ENCODE measurements at regions not wholly inside any gene's neighbourhood (a gene's known extent, or its start where the extent isn't known, plus 50 kb on each side); places are given as distances from the start of the nearest gene placed in this dataset.

GRCh38 chr21:31521515-31521914 is 138.0 kb upstream of the SOD1 start:
- H2AFZ ChIP-seq (ENCODE audit: low read depth, low read length), result no peak overlapping the region
- H3K27ac ChIP-seq (ENCODE audit: low read length), result no peak overlapping the region
- TF ChIP-seq RAD21 (conservative IDR thresholded peaks at IDR 0.05) (no peak), POLR2AphosphoS5 (IDR thresholded peaks at IDR 0.05) (no peak), SMC3 (conservative IDR thresholded peaks at IDR 0.05; ENCODE audit: poor library complexity) (no peak), TAF1 (IDR thresholded peaks at IDR 0.05; ENCODE audit: low read depth) (no peak), EZH2 (IDR thresholded peaks at IDR 0.05; ENCODE audit: borderline replicate concordance, insufficient read depth, low read length, poor library complexity, severe bottlenecking) (no peak), EP300 (conservative IDR thresholded peaks at IDR 0.05; ENCODE audit: poor library complexity, severe bottlenecking) (no peak), CTCF (IDR thresholded peaks at IDR 0.05; ENCODE audit: poor library complexity, severe bottlenecking) (no peak), MXI1 (conservative IDR thresholded peaks at IDR 0.05; ENCODE audit: poor library complexity, severe bottlenecking) (no peak)
- TF ChIP-seq, protein P1, sequence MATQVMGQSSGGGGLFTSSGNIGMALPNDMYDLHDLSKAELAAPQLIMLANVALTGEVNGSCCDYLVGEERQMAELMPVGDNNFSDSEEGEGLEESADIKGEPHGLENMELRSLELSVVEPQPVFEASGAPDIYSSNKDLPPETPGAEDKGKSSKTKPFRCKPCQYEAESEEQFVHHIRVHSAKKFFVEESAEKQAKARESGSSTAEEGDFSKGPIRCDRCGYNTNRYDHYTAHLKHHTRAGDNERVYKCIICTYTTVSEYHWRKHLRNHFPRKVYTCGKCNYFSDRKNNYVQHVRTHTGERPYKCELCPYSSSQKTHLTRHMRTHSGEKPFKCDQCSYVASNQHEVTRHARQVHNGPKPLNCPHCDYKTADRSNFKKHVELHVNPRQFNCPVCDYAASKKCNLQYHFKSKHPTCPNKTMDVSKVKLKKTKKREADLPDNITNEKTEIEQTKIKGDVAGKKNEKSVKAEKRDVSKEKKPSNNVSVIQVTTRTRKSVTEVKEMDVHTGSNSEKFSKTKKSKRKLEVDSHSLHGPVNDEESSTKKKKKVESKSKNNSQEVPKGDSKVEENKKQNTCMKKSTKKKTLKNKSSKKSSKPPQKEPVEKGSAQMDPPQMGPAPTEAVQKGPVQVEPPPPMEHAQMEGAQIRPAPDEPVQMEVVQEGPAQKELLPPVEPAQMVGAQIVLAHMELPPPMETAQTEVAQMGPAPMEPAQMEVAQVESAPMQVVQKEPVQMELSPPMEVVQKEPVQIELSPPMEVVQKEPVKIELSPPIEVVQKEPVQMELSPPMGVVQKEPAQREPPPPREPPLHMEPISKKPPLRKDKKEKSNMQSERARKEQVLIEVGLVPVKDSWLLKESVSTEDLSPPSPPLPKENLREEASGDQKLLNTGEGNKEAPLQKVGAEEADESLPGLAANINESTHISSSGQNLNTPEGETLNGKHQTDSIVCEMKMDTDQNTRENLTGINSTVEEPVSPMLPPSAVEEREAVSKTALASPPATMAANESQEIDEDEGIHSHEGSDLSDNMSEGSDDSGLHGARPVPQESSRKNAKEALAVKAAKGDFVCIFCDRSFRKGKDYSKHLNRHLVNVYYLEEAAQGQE (IDR thresholded peaks at IDR 0.05; ENCODE audit: borderline replicate concordance), result no peak
- no peaks in the 10 kb centered on the region for H3K9me3 ChIP-seq (ENCODE audit: low read length)
- H3K79me2 ChIP-seq (replicated peaks; ENCODE audit: insufficient read depth, low read length), result peaks cover 2% of the 10 kb centered on the region
- H3K27me3 ChIP-seq (ENCODE audit: insufficient read depth, low read depth, low read length), result no peaks in the 10 kb centered on the region
- no peak overlapping the region for H3K4me3 ChIP-seq (ENCODE audit: low read length)
- no peaks in the 10 kb centered on the region for H3K9me2 ChIP-seq (ENCODE audit: insufficient read depth, low read length)
- no peaks in the 10 kb centered on the region for H3K36me3 ChIP-seq (ENCODE audit: insufficient read depth, low read length)
- H4K20me1 ChIP-seq (ENCODE audit: insufficient read depth), result no peaks in the 10 kb centered on the region
- H3F3A ChIP-seq (ENCODE audit: insufficient read depth, low read length, poor library complexity, severe bottlenecking), result no peaks in the 10 kb centered on the region
- H3K9ac ChIP-seq (ENCODE audit: low read length), result no peak overlapping the region
- no peak overlapping the region for H3K4me2 ChIP-seq (ENCODE audit: low read length)

GRCh38 chr21:31520561-31521098 is 138.9 kb upstream of the SOD1 start:
- H3K79me2 ChIP-seq (replicated peaks; ENCODE audit: insufficient read depth, low read length), result peaks cover 2% of the 10 kb centered on the region
- H3K9me2 ChIP-seq (ENCODE audit: insufficient read depth, low read length), result no peaks in the 10 kb centered on the region
- no peak overlapping the region for H2AFZ ChIP-seq (ENCODE audit: low read depth, low read length)
- H4K20me1 ChIP-seq (ENCODE audit: insufficient read depth), result no peaks in the 10 kb centered on the region
- H3K27ac ChIP-seq (ENCODE audit: low read length), result no peak overlapping the region
- no peak overlapping the region for H3K4me2 ChIP-seq (ENCODE audit: low read length)
- no peaks in the 10 kb centered on the region for H3F3A ChIP-seq (ENCODE audit: insufficient read depth, low read length, poor library complexity, severe bottlenecking)
- no peak overlapping the region for H3K9ac ChIP-seq (ENCODE audit: low read length)
- H3K36me3 ChIP-seq (ENCODE audit: insufficient read depth, low read length), result no peaks in the 10 kb centered on the region
- H3K27me3 ChIP-seq (ENCODE audit: insufficient read depth, low read depth, low read length), result no peaks in the 10 kb centered on the region
- TF ChIP-seq RAD21 (conservative IDR thresholded peaks at IDR 0.05), result no peak
- no peak for TF ChIP-seq MXI1 (conservative IDR thresholded peaks at IDR 0.05; ENCODE audit: poor library complexity, severe bottlenecking)
- TF ChIP-seq CTCF (IDR thresholded peaks at IDR 0.05; ENCODE audit: poor library complexity, severe bottlenecking), result no peak
- no peak for TF ChIP-seq EP300 (conservative IDR thresholded peaks at IDR 0.05; ENCODE audit: poor library complexity, severe bottlenecking)
- no peak for TF ChIP-seq TAF1 (IDR thresholded peaks at IDR 0.05; ENCODE audit: low read depth)
- no peak for TF ChIP-seq SMC3 (conservative IDR thresholded peaks at IDR 0.05; ENCODE audit: poor library complexity)
- no peak for TF ChIP-seq EZH2 (IDR thresholded peaks at IDR 0.05; ENCODE audit: borderline replicate concordance, insufficient read depth, low read length, poor library complexity, severe bottlenecking)
- no peak for TF ChIP-seq POLR2AphosphoS5 (IDR thresholded peaks at IDR 0.05)
- TF ChIP-seq, protein P1 (IDR thresholded peaks at IDR 0.05; ENCODE audit: borderline replicate concordance), result no peak
- H3K4me3 ChIP-seq (ENCODE audit: low read length), result no peak overlapping the region
- no peaks in the 10 kb centered on the region for H3K9me3 ChIP-seq (ENCODE audit: low read length)

All from neural cell (in vitro differentiated cells).